Mucosa of descending colon (tissue), 3 donors: ENCODE measurements at regions not wholly inside any gene's neighbourhood (a gene's known extent, or its start where the extent isn't known, plus 50 kb on each side); places are given as distances from the start of the nearest gene placed in this dataset.

Source experiments
- ATAC-seq: fragments of 200-7000 bp; cut with Tn5 transposase; one replicate; pipeline ENCODE4 v1.9.1; 2020; ENCODE audit warnings: mild to moderate bottlenecking, moderate library complexity
- DNase-seq, 3 donors: peaks; one replicate each; pipeline ENCODE4 v3.0.0-alpha.2; 2020
- H3K36me3 ChIP-seq: fragments of 200-600 bp; one replicate; pipeline ENCODE4 v1.8.0; 2021; ENCODE audit warnings: low read depth, mild to moderate bottlenecking
- H3K4me1 ChIP-seq: fragments of 200-600 bp; one replicate; pipeline ENCODE4 v1.8.0; 2021; ENCODE audit warnings: low read depth, mild to moderate bottlenecking
- H3K4me3 ChIP-seq: fragments of 200-600 bp; one replicate; pipeline ENCODE4 v1.8.0; 2021; ENCODE audit warnings: mild to moderate bottlenecking
- H3K9me3 ChIP-seq: fragments of 200-600 bp; one replicate; pipeline ENCODE4 v1.8.0; 2021; ENCODE audit warnings: mild to moderate bottlenecking
- intact Hi-C, 2 donors: fragments of 100-400 bp; cut with DNase I in 1 of 2; cut with micrococcal nuclease in 1 of 2; formaldehyde crosslinking; loops; one replicate each; pipeline versions ENCODE4 v1.11.0 to v1.11.1; 2022; cut with DNase I, micrococcal nuclease
- TF ChIP-seq, protein P1 (sequence below): fragments of 200-600 bp; IDR thresholded peaks from one replicate; pipeline ENCODE4 v1.8.0; 2022; ENCODE audit warnings: antibody characterized with exemption, mild to moderate bottlenecking
- donor health status: DM: no; HTN: no; CAD: no; lungs with moderate emphysema.
- donor health status: DM: no; HTN: no; CAD: no.
- donor health status: DM: no; HTN: yes; CAD: no.

DNA sequence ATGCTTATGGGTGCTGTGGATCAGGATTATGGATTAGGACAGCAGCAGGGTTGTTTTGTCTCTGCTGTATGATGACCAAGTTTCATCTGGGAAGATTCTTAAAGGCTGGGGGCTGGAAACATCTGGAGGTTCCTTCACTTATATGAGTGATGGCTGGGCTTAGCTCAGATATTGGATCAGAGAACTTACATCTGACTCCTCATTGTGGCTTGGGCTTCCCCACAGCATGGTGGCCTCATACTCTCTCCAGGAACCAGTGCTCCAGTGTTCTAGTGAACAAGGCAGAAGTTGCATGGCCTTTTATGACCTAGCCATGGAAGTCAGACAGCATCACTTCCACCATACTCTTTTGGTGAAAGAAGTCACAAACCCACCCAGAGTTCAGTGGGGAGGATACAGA lies 336.1 kb upstream of the TBX3 start:
- no peak for DNase-seq
- TF ChIP-seq, protein P1, sequence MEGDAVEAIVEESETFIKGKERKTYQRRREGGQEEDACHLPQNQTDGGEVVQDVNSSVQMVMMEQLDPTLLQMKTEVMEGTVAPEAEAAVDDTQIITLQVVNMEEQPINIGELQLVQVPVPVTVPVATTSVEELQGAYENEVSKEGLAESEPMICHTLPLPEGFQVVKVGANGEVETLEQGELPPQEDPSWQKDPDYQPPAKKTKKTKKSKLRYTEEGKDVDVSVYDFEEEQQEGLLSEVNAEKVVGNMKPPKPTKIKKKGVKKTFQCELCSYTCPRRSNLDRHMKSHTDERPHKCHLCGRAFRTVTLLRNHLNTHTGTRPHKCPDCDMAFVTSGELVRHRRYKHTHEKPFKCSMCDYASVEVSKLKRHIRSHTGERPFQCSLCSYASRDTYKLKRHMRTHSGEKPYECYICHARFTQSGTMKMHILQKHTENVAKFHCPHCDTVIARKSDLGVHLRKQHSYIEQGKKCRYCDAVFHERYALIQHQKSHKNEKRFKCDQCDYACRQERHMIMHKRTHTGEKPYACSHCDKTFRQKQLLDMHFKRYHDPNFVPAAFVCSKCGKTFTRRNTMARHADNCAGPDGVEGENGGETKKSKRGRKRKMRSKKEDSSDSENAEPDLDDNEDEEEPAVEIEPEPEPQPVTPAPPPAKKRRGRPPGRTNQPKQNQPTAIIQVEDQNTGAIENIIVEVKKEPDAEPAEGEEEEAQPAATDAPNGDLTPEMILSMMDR: no peak
- H3K4me3 ChIP-seq: no peak overlapping the region
- intact Hi-C loops: no loop called here
- no peaks in the 10 kb centered on the region for H3K36me3 ChIP-seq
- ATAC-seq: no peak
- no peaks in the 10 kb centered on the region for H3K4me1 ChIP-seq
- peaks cover 3% of the 10 kb centered on the region for H3K9me3 ChIP-seq

DNA sequence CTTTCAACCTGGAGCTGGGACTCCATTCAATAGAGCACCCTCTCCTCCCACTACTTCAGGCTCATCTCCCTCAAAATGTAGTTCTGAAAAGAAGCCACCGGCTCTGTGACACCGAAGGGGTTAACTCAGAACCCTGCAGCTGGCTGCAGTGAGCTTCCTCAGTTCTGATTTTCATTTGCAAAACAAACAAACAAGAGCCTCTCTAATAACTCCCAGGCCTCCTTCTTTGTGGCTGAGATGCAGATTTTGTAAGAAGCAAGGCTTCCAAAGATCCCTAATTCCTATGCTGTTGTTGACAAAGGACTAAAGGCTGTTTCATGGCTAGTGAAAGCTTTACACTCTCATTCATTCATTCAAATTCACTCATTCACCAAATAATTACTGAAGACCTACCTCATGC lies 333.4 kb upstream of the TBX3 start:
- DNase-seq (no peak), ATAC-seq (no peak)
- Histone ChIP-seq H3K9me3 (peaks cover 3% of the 10 kb centered on the region), H3K4me3 (no peak overlapping the region), H3K36me3 (no peaks in the 10 kb centered on the region), H3K4me1 (no peaks in the 10 kb centered on the region)
- intact Hi-C loops: no loop called here
- TF ChIP-seq, protein P1: no peak

DNA sequence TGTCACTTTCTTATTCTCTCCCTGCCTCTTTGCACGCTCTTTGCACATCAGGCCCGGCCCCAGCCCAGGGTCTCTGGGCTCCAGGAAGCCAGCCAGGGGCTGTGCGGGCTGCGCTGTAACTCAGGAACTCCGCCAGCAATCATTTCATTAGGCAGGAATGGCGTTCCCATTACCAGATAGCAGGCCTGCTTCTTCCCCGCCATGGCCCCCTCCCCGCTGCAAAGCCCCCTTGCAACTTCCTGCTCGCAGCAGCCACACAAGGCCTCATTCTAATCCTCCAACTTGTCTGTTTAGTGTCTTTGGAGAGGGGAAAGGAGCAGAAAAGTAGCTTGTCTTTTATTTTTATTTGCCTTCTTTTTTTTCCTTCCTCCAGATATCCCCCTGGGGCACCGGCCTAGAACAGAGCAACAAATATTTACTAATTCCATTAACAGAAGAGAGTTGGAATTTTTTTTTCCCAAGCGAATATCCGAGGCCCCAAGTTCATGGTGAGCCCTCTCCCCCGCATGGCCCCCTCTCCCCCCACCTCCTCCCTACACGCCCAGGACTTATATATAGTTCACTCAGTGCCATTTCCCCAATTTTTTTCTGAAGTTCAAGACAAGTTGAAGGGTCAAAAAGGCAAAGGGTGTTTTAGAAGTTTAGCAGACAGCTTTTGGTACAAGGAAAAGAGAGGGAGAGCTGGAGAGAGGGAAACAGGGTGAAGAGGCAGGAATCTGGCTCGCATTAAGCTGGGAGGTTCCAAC lies 329.4 kb upstream of the TBX3 start:
- no peaks in the 10 kb centered on the region for H3K4me1 ChIP-seq
- ATAC-seq: no peak
- no peaks in the 10 kb centered on the region for H3K36me3 ChIP-seq
- H3K9me3 ChIP-seq: no peaks in the 10 kb centered on the region
- intact Hi-C loops: no loop called here
- DNase-seq: no peak
- TF ChIP-seq, protein P1: no peak
- no peak overlapping the region for H3K4me3 ChIP-seq

DNA sequence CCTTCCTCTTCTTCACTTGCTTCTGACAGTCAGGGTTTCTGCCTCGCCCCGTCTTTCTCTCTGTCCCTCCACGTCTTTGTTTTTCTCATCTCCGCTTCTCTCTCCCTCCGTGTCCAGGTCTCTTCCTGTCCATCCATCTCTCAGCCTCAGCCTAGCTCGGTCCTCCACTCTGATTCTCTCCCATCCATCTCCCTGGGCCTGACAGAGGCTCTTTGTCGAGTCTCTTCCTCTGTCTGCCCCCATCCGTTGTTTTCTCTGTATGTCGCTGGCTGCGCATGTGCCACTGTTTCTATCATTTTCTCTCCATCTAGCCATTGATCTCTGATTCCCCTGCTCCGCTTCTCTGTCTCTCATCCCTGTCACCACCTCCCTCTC lies 328.9 kb upstream of the TBX3 start:
- TF ChIP-seq, protein P1: no peak
- DNase-seq (no peak), ATAC-seq (no peak)
- no peaks in the 10 kb centered on the region for H3K9me3 ChIP-seq
- intact Hi-C loops: no loop called here
- H3K4me1 ChIP-seq: no peaks in the 10 kb centered on the region
- no peak overlapping the region for H3K4me3 ChIP-seq
- no peaks in the 10 kb centered on the region for H3K36me3 ChIP-seq

DNA sequence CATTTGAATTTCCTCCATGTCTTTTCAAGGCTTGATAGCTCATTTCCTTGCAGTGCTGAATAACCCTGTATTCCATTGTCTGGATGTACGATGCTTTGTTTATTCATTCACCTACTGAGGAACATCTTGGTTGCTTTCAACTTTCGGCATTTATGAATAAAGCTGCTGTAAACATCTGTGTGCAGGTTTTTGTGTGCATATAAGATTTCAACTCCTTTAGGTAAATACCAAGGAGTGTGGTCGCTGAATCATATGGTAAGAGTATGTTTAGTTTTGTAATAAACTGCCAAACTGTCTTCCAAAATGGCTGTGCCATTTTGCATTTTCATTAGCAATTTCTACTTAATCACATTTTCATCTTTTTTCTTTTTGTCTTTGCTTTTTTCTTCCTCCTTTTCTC lies 327.7 kb upstream of the TBX3 start:
- no peak for ATAC-seq
- DNase-seq: no peak
- no peaks in the 10 kb centered on the region for H3K9me3 ChIP-seq
- H3K4me3 ChIP-seq: no peak overlapping the region
- no peaks in the 10 kb centered on the region for H3K36me3 ChIP-seq
- H3K4me1 ChIP-seq: no peaks in the 10 kb centered on the region
- TF ChIP-seq, protein P1: no peak
- intact Hi-C loops: no loop called here
